B cell (primary cell): ENCODE measurements at regions not wholly inside any gene's neighbourhood (a gene's known extent, or its start where the extent isn't known, plus 50 kb on each side); places are given as distances from the start of the nearest gene placed in this dataset.

Experiments
- ATAC-seq: fragments of 200-7000 bp; cut with Tn5 transposase; one replicate; pipeline ENCODE4 v1.10.0; 2021; ENCODE audit warnings: low read depth, mild to moderate bottlenecking, moderate number of reproducible peaks, moderate library complexity
- CTCF ChIA-PET: fragments of 350-600 bp; sonication (Branson Sonifier 250); formaldehyde crosslinking; loops from one replicate; lab custom pipeline; 2021; ENCODE audit warnings: antibody characterized with exemption, inconsistent platforms; lab: Charles Lee
- POLR2A ChIA-PET: fragments of 350-600 bp; sonication (Branson Sonifier 250); formaldehyde crosslinking; loops from one replicate; lab custom pipeline; 2021; ENCODE audit warnings: antibody characterized with exemption; lab: Charles Lee
- DNase-seq: peaks from one replicate; pipeline ENCODE4 v3.0.0; 2013
- H2AFZ ChIP-seq: 2 replicates; pipeline ENCODE4 v1.6.1; 2012; ENCODE audit warnings: mild to moderate bottlenecking, low read depth, low read length; ENCODE audit not compliant: insufficient read depth, poor library complexity, severe bottlenecking
- H3K27ac ChIP-seq, 2 donors: 1 replicate in 1 of 2; 2 replicates in 1 of 2; pipeline ENCODE4 v1.5.1; 2012 to 2013; ENCODE audit warnings: low read length in 2 of 2, mild to moderate bottlenecking in 2 of 2, moderate library complexity in 1 of 2
- H3K27me3 ChIP-seq, 4 experiments: fragments of 200-600 bp in 1 of 4; sonication (generic) in 1 of 4; replicated peaks in 1 of 4; 1 replicate in 2 of 4; 2 replicates in 2 of 4; pipeline versions ENCODE4 v1.6.1 to v1.7.0; 2013 to 2016; ENCODE audit warnings: low read length in 3 of 4, mild to moderate bottlenecking in 2 of 4, mixed read lengths in 1 of 4, moderate library complexity in 1 of 4; ENCODE audit not compliant: insufficient read depth in 4 of 4, control insufficient read depth in 3 of 4; ENCODE audit errors: control extremely low read depth in 1 of 4
- H3K36me3 ChIP-seq, 2 experiments: replicated peaks in 1 of 2; 1 replicate in 1 of 2; 2 replicates in 1 of 2; pipeline versions ENCODE4 v1.6.1 to v1.7.1; 2013; ENCODE audit warnings: low read length in 1 of 2; ENCODE audit not compliant: insufficient read depth in 2 of 2, control insufficient read depth in 1 of 2; ENCODE audit errors: control extremely low read depth in 1 of 2, extremely low read depth in 1 of 2
- H3K4me1 ChIP-seq, 2 donors: fragments of 200-600 bp in 1 of 2; sonication (generic) in 1 of 2; 1 replicate in 1 of 2; 2 replicates in 1 of 2; pipeline versions ENCODE4 v1.5.1 to v1.6.1; 2013 to 2017; ENCODE audit warnings: low read length in 2 of 2; ENCODE audit not compliant: control insufficient read depth in 2 of 2, insufficient read depth in 2 of 2
- H3K4me2 ChIP-seq: replicated peaks from 2 replicates; pipeline ENCODE3; 2012; ENCODE audit warnings: mild to moderate bottlenecking, low read depth, low read length; ENCODE audit not compliant: poor library complexity, severe bottlenecking
- H3K4me3 ChIP-seq, 5 experiments: fragments of 200-600 bp in 1 of 5; sonication (generic) in 1 of 5; 1 replicate in 3 of 5; 2 replicates in 2 of 5; pipeline versions ENCODE4 v1.5.1 to v1.7.0; 2011 to 2016; ENCODE audit warnings: low read length in 4 of 5, mild to moderate bottlenecking in 4 of 5, low read depth in 2 of 5, control low read depth in 1 of 5, moderate library complexity in 1 of 5; ENCODE audit not compliant: insufficient read depth in 1 of 5; ENCODE audit errors: control extremely low read depth in 1 of 5, extremely low read depth in 1 of 5
- H3K79me2 ChIP-seq: fragments of 200-600 bp; sonication (generic); one replicate; pipeline ENCODE4 v1.6.0; 2016; ENCODE audit warnings: low read length; ENCODE audit not compliant: control insufficient read depth, insufficient read depth
- H3K9ac ChIP-seq: fragments of 200-600 bp; sonication (generic); 2 replicates; pipeline ENCODE4 v1.6.1; 2017; ENCODE audit warnings: mild to moderate bottlenecking, low read length, moderate library complexity
- H3K9me3 ChIP-seq, 3 donors: one replicate each; pipeline versions ENCODE4 v1.6.1 to v1.7.1; 2013; ENCODE audit warnings: low read length in 2 of 3; ENCODE audit not compliant: control insufficient read depth in 2 of 3, insufficient read depth in 1 of 3; ENCODE audit errors: control extremely low read depth in 1 of 3
- H4K20me1 ChIP-seq: 2 replicates; pipeline ENCODE4 v1.6.0; 2012; ENCODE audit warnings: mild to moderate bottlenecking, low read length; ENCODE audit not compliant: insufficient read depth, control insufficient read depth, poor library complexity, severe bottlenecking
- H3K27ac Mint-ChIP-seq: one replicate; pipeline ENCODE4 v1.8.0; 2021; ENCODE audit warnings: mixed read lengths
- H3K27me3 Mint-ChIP-seq: one replicate; pipeline ENCODE4 v1.8.0; 2021; ENCODE audit warnings: mixed read lengths
- H3K4me1 Mint-ChIP-seq: one replicate; pipeline ENCODE4 v1.8.0; 2021; ENCODE audit warnings: mixed read lengths
- H3K4me3 Mint-ChIP-seq: one replicate; pipeline ENCODE4 v1.8.0; 2021; ENCODE audit warnings: mixed read lengths
- H3K9me3 Mint-ChIP-seq: one replicate; pipeline ENCODE4 v1.8.0; 2022; ENCODE audit warnings: mixed read lengths; ENCODE audit not compliant: insufficient read depth
- CTCF ChIP-seq: fragments of 200-600 bp; IDR thresholded peaks from one replicate; pipeline ENCODE4 v1.8.0; 2022; ENCODE audit warnings: antibody characterized with exemption, mild to moderate bottlenecking
- EZH2 ChIP-seq: IDR thresholded peaks from 2 replicates; pipeline ENCODE4 v1.6.1; 2012; ENCODE audit warnings: borderline replicate concordance, low read depth, mild to moderate bottlenecking, moderate library complexity, low read length; ENCODE audit not compliant: insufficient read depth, poor library complexity, severe bottlenecking
- WGBS: methylation state at CpG from one replicate; pipeline ENCODE4 v1.1.5; 2013; ENCODE audit warnings: missing lambda C conversion rate; ENCODE audit not compliant: insufficient coverage; 5-methylcytosine and 5-hydroxymethylcytosine counted together
- intact Hi-C: fragments of 100-400 bp; cut with micrococcal nuclease; formaldehyde crosslinking; loops from one replicate; pipeline ENCODE4 v1.10.0; 2022

- H3K4me1 ChIP-seq = no peaks in the 10 kb centered on the region
- peaks cover 0 to 4% (median 0%) of the 10 kb centered on the region in 3 donors for H3K9me3 ChIP-seq
- no peak overlapping the region for H3K4me3 ChIP-seq
- no peaks in the 10 kb centered on the region for H3K27me3 ChIP-seq
- H3K36me3 ChIP-seq = no peaks in the 10 kb centered on the region
- DNase-seq (no peak), ATAC-seq (no peak)
- Mint-ChIP-seq H3K4me3 (no peak overlapping the region), H3K27ac (no peak overlapping the region), H3K4me1 (no peaks in the 10 kb centered on the region), H3K27me3 (no peaks in the 10 kb centered on the region), H3K9me3 (no peaks in the 10 kb centered on the region)
- intact Hi-C loops = no loop called here
- no peak for TF ChIP-seq CTCF
- H3K79me2 ChIP-seq = no peaks in the 10 kb centered on the region
- H3K9ac ChIP-seq = no peak overlapping the region
- POLR2A ChIA-PET = no interaction called here
- no peak overlapping the region for H3K4me2 ChIP-seq
- CTCF ChIA-PET = no interaction called here
- no peak overlapping the region for H3K27ac ChIP-seq
- H2AFZ ChIP-seq = no peak overlapping the region
- H4K20me1 ChIP-seq = no peaks in the 10 kb centered on the region
These were observed 863.3 kb downstream of the CENPC start for GRCh38 chr4:66681962-66682361.

- POLR2A ChIA-PET = no interaction called here
- no peak overlapping the region for H3K27ac ChIP-seq
- no peak overlapping the region for H3K9ac ChIP-seq
- Mint-ChIP-seq H3K27ac (no peak overlapping the region), H3K27me3 (no peaks in the 10 kb centered on the region), H3K4me3 (no peak overlapping the region), H3K9me3 (peaks cover 2% of the 10 kb centered on the region), H3K4me1 (no peaks in the 10 kb centered on the region)
- no peak overlapping the region for H2AFZ ChIP-seq
- DNase-seq (no peak), ATAC-seq (no peak)
- no peaks in the 10 kb centered on the region for H4K20me1 ChIP-seq
- intact Hi-C loops = no loop called here
- TF ChIP-seq EZH2 (no peak), CTCF (no peak)
- no peaks in the 10 kb centered on the region for H3K4me1 ChIP-seq
- H3K4me3 ChIP-seq = no peak overlapping the region
- no peaks in the 10 kb centered on the region for H3K27me3 ChIP-seq
- no CpG with 5 or more reads among the region's 1 CpG for WGBS
- no peaks in the 10 kb centered on the region for H3K9me3 ChIP-seq
- H3K36me3 ChIP-seq = no peaks in the 10 kb centered on the region
- H3K4me2 ChIP-seq = no peak overlapping the region
- CTCF ChIA-PET = no interaction called here
- H3K79me2 ChIP-seq = no peaks in the 10 kb centered on the region
These were observed 878.1 kb downstream of the CENPC start for GRCh38 chr4:66667249-66667648.
